ENCODE measurements at regions not wholly inside any gene's neighbourhood (a gene's known extent, or its start where the extent isn't known, plus 50 kb on each side); places are given as distances from the start of the nearest gene placed in this dataset.
"Not testable (repeated sequence)": the region's sequence is repeated elsewhere in the genome, so short reads cannot be mapped to it uniquely, and the experiment has no call there.

GRCh38 chr17:53455943-53456342 lies 366.8 kb upstream of the KIF2B start:
- not testable (repeated sequence) for TF ChIP-seq CTCF (IDR thresholded peaks at IDR 0.05; ENCODE audit: low read depth, low read length, poor library complexity, severe bottlenecking); EZH2phosphoT487 (IDR thresholded peaks at IDR 0.05; ENCODE audit: borderline replicate concordance, low read length)
